ENCODE measurements at regions not wholly inside any gene's neighbourhood (a gene's known extent, or its start where the extent isn't known, plus 50 kb on each side); places are given as distances from the start of the nearest gene placed in this dataset.

DNA sequence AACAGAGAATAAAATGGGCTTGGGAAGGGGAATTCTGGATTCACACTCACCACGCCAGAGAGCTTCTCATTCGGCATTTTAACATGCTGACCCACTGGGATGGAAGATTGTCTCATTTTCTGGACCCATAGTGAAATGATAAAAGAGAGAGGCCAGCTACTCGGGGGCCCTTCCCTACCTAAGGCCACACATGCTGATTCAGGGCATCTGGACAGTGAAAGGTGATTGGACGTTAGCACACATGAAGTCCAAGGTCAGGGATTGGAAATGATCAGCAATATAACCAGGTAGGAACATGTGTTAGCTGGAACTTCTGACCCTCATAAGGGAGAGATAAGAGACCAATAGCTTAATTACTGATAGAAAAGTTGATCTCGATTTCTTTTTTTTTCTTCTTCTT, 183.7 kb downstream of the NUFIP1 start:
- TF ChIP-seq, protein P1, sequence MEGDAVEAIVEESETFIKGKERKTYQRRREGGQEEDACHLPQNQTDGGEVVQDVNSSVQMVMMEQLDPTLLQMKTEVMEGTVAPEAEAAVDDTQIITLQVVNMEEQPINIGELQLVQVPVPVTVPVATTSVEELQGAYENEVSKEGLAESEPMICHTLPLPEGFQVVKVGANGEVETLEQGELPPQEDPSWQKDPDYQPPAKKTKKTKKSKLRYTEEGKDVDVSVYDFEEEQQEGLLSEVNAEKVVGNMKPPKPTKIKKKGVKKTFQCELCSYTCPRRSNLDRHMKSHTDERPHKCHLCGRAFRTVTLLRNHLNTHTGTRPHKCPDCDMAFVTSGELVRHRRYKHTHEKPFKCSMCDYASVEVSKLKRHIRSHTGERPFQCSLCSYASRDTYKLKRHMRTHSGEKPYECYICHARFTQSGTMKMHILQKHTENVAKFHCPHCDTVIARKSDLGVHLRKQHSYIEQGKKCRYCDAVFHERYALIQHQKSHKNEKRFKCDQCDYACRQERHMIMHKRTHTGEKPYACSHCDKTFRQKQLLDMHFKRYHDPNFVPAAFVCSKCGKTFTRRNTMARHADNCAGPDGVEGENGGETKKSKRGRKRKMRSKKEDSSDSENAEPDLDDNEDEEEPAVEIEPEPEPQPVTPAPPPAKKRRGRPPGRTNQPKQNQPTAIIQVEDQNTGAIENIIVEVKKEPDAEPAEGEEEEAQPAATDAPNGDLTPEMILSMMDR (IDR thresholded peaks at IDR 0.05; ENCODE audit: low read length), result no peak
- TF ChIP-seq EZH2 (optimal IDR thresholded peaks at IDR 0.05; ENCODE audit: low read depth, low read length) (no peak), EZH2phosphoT487 (IDR thresholded peaks at IDR 0.05; ENCODE audit: low read length) (no peak)
